ENCODE measurements at regions not wholly inside any gene's neighbourhood (a gene's known extent, or its start where the extent isn't known, plus 50 kb on each side); places are given as distances from the start of the nearest gene placed in this dataset.

DNA sequence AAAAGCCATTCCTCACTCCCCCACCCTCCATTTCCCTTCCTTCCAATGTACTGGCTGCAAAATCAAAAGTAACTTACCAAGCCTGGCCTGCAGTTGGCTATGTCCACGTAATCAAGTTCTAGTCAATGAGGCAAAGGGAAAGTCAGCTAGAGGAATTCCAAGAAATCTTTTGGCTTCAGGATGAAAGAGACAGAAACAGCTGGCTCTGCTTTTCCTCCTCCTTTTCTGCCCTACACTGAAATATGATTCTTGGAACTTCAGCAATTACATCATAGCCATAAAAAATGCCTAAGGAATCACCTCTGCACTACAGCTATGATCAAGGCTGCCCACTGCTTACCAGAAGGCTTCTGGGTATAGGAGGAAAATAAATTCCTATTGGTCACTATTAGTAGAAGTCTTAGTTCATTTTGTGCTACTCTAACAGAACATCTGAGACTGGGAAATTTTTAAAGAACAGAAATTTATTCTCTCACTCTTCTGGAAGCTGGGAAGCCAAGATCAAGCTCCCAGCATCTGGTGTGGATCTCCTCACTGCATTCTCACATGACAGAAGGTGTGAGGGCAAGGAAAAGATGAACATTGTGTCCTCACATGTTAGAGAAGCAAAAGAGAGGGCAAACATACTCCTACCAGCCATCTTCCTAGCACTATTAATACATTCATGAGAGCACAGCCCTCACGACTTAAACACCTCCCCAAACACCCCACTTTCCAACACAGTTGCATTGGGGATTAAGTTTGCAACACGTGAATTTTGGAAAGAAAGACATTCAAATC, 219.9 kb downstream of the TMX3 start:
- ATAC-seq (peak; percentile 47 to 68), DNase-seq (peak in 1 of 3 donors; percentile 9)

DNA sequence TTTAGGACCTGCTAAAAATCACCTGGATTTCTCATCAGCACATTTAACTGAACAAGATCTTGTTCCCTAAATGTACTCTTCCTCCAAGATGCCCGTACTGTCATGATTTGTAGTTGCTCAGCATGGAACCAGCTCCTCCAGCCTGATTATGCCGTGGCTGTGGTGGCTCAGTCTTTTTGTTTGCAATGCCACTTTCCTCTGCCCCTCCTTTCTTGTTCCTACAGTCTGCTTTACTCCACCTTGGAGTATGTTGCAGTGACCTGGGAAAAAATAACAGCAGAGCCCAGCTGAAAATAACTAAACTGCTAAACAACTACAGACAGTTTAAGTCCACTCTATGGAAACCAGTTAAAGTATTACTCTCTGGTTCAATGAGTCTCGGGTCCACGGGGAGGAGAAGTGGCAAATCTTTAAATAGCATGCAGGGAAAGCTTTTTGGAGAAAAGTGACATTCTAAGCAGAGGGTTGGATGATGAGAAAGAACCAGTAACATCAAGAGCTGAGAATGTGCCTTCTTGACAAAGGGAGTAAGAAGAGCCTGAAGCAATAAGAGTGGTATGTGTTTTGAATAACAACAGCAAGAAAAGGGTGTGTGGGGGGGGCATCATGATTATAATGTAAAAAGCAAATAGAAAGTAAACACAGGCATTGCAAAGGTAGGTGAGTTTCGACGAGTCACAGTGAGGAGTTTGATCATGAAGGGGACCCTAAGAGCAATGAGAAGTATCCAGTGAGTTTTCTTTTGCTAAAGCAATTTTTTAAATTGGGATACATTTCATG, 225.7 kb downstream of the TMX3 start:
- intact Hi-C loops (cut with DNase I): no loop called here
- no peak overlapping the region for H3K27ac ChIP-seq (ENCODE audit: low read length)
- DNase-seq: no peak
- H3K4me3 ChIP-seq (ENCODE audit: low read length): no peak overlapping the region
- WGBS: 49% methylated on average over 6 of the region's 6 CpGs
- no peaks in the 10 kb centered on the region for H3K4me1 ChIP-seq (ENCODE audit: control insufficient read depth, insufficient read depth, low read length)
- H3K9me3 ChIP-seq (ENCODE audit: control insufficient read depth, low read length): no peaks in the 10 kb centered on the region
- ATAC-seq: no peak
- H3K27me3 ChIP-seq (ENCODE audit: control insufficient read depth, insufficient read depth): no peaks in the 10 kb centered on the region

More for the DNA sequence above, 219.9 kb downstream of the TMX3 start:
- H3K4me3 ChIP-seq (ENCODE audit: low read length): no peak overlapping the region
- no peak overlapping the region for H3K27ac ChIP-seq (ENCODE audit: low read length)
- 45% methylated on average over 3 of the region's 3 CpGs for WGBS
- H3K9me3 ChIP-seq (ENCODE audit: control insufficient read depth, low read length): no peaks in the 10 kb centered on the region
- H3K27me3 ChIP-seq (ENCODE audit: control insufficient read depth, insufficient read depth): no peaks in the 10 kb centered on the region
- intact Hi-C loops (cut with DNase I): no loop called here
- no peaks in the 10 kb centered on the region for H3K4me1 ChIP-seq (ENCODE audit: control insufficient read depth, insufficient read depth, low read length)

DNA sequence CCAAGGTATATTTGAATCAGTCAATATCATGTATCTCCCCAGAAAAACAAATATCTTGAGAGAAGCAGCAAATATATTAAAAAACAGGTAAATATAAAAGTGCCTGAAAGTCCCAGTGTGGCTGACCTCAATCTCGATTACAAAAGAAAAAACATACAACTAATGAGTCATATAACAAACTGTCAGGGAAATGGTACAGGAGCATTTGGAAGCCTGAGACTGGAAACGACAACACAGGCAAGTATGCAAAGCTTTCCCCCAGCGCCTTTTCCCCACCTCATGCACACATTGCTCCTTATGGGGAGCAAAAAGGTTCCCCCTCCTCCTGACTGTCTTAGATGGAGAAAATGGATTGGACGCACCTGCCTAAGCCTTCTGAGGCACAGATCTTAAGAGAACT, 230.7 kb downstream of the TMX3 start:
- Histone ChIP-seq H3K27ac (ENCODE audit: low read length) (no peak overlapping the region), H3K4me3 (ENCODE audit: low read length) (no peak overlapping the region), H3K4me1 (ENCODE audit: control insufficient read depth, insufficient read depth, low read length) (no peaks in the 10 kb centered on the region), H3K27me3 (ENCODE audit: control insufficient read depth, insufficient read depth) (no peaks in the 10 kb centered on the region), H3K9me3 (ENCODE audit: control insufficient read depth, low read length) (no peaks in the 10 kb centered on the region)
- intact Hi-C loops (cut with DNase I): no loop called here
- DNase-seq (no peak), ATAC-seq (no peak)
- WGBS: 88% methylated on average over 4 of the region's 4 CpGs

DNA sequence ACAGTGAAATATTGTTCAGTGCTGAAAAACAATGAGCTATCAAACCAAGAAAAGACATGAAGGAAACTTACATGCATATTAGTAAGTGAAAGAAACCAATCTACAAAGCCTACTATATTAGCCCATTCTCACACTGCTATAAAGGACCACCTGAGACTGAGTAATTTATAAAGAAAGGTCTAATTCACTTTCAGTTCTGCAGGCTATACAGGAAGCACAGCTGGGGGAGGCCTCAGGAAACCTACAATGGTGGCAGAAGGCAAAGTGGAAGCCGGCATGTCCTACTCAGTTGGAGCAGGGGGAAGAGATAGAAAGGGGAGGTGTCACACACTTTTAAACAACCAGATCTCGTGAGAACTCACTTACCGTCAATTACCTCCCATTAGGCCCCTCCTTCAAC, 232.1 kb downstream of the TMX3 start:
- Histone ChIP-seq H3K4me1 (ENCODE audit: control insufficient read depth, insufficient read depth, low read length) (no peaks in the 10 kb centered on the region), H3K9me3 (ENCODE audit: control insufficient read depth, low read length) (no peaks in the 10 kb centered on the region), H3K27me3 (ENCODE audit: control insufficient read depth, insufficient read depth) (no peaks in the 10 kb centered on the region), H3K27ac (ENCODE audit: low read length) (no peak overlapping the region), H3K4me3 (ENCODE audit: low read length) (no peak overlapping the region)
- 86% methylated on average over 3 of the region's 3 CpGs for WGBS
- DNase-seq (no peak), ATAC-seq (no peak)
- intact Hi-C loops (cut with DNase I): no loop called here

DNA sequence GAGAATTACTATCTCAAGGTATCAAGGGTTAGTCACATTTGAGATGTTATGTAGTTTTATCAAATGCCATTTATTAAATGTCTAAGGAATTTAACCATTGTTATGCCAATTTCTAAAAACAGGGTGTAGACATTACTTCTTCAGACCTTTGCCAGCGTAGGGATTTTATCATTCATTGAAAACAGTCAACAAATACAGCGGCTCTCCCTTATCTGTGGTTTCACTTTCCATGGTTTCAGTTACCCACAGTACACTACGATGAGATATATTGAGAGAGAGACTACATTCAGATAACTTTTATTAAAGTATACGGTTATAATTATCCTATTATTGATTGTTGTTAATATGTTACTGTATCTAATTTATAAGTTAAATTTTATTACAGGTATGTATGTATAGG, 234.7 kb downstream of the TMX3 start:
- ATAC-seq: no peak
- Histone ChIP-seq H3K9me3 (ENCODE audit: control insufficient read depth, low read length) (no peaks in the 10 kb centered on the region), H3K4me1 (ENCODE audit: control insufficient read depth, insufficient read depth, low read length) (no peaks in the 10 kb centered on the region), H3K27me3 (ENCODE audit: control insufficient read depth, insufficient read depth) (no peaks in the 10 kb centered on the region), H3K4me3 (ENCODE audit: low read length) (no peak overlapping the region), H3K27ac (ENCODE audit: low read length) (no peak overlapping the region)
- 54% methylated on average over 4 of the region's 4 CpGs for WGBS
- no peak for DNase-seq
- intact Hi-C loops (cut with DNase I): no loop called here

DNA sequence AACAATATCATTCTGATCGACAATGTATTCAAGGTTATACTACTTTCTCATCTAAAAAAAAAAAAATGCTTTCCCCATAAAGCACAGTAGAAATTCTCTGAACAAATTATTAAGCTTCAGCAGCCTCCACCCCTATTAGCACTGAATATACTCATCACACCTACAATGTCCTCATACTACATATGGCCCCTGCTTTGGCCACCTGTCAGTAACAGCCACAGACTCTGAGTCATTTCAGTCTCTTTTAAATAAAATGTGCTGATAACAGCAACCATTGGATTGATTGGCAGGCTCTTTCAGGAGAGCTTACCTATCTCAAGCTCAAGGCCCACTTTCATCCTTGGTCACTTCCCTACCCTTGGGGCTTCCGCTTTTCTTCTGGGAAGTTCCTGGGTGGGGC, 236.7 kb downstream of the TMX3 start:
- no peak for ATAC-seq
- no peak overlapping the region for H3K4me3 ChIP-seq (ENCODE audit: low read length)
- H3K4me1 ChIP-seq (ENCODE audit: control insufficient read depth, insufficient read depth, low read length): no peaks in the 10 kb centered on the region
- no peak for DNase-seq
- intact Hi-C loops (cut with DNase I): no loop called here
- H3K27ac ChIP-seq (ENCODE audit: low read length): no peak overlapping the region
- 94% methylated on average over 2 of the region's 2 CpGs for WGBS
- H3K9me3 ChIP-seq (ENCODE audit: control insufficient read depth, low read length): no peaks in the 10 kb centered on the region
- no peaks in the 10 kb centered on the region for H3K27me3 ChIP-seq (ENCODE audit: control insufficient read depth, insufficient read depth)

DNA sequence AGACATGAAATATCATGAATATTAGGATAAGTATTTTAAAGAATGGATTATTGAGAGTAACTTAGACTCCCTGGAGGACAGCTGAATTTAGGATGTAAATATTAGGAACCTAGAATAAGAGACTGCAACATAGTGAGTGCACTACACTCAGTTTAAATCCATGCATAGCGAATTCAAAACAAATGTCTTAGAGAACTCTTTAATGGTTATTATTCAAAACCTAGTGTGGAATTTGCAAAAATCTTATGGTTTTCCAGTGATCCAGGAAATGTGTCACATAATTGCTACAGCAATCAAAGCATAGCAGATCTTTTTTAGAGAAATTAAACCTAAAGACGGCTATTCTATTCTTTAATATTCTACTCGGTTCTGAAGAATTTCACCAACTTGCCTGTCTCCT, 239.0 kb downstream of the TMX3 start:
- DNase-seq: no peak
- H3K27ac ChIP-seq (ENCODE audit: low read length): no peak overlapping the region
- H3K27me3 ChIP-seq (ENCODE audit: control insufficient read depth, insufficient read depth): no peaks in the 10 kb centered on the region
- H3K4me1 ChIP-seq (ENCODE audit: control insufficient read depth, insufficient read depth, low read length): no peaks in the 10 kb centered on the region
- 85% methylated on average over 3 of the region's 3 CpGs for whole genome bisulfite sequencing
- no peak for ATAC-seq
- intact Hi-C loops (cut with DNase I): no loop called here
- no peaks in the 10 kb centered on the region for H3K9me3 ChIP-seq (ENCODE audit: control insufficient read depth, low read length)
- H3K4me3 ChIP-seq (ENCODE audit: low read length): no peak overlapping the region

DNA sequence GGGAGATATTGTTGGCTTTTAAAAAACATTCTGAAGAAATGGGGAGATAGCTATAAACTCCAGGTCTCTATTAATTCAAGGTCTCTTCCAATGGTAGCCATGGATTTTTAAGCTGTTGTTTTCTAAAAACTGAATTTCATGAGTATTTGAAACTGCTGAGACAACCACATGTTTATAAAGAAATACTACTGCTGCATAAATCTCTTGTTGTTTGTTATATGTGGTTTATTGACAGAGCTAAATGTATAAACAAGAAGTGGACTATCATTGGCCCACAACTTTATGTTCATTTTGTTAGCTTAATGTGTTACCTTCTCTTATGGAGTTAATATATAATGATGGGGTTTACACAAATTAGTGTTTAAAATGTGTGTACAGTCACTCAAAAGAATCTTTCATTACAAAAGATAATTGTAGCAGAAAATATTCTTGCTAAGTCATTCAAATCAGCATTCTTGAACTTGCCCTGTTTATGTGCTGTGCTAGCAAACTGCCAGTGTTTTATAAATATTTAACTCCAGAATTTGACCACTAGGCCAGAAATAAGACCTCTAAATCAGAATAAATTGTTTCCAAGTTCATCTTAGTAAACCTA, 242.1 kb downstream of the TMX3 start:
- Histone ChIP-seq H3K4me1 (ENCODE audit: control insufficient read depth, insufficient read depth, low read length) (no peaks in the 10 kb centered on the region), H3K4me3 (ENCODE audit: low read length) (no peak overlapping the region), H3K27me3 (ENCODE audit: control insufficient read depth, insufficient read depth) (no peaks in the 10 kb centered on the region), H3K27ac (ENCODE audit: low read length) (no peak overlapping the region), H3K9me3 (ENCODE audit: control insufficient read depth, low read length) (no peaks in the 10 kb centered on the region)
- ATAC-seq (no peak), DNase-seq (no peak)
- intact Hi-C loops (cut with DNase I): no loop called here

DNA sequence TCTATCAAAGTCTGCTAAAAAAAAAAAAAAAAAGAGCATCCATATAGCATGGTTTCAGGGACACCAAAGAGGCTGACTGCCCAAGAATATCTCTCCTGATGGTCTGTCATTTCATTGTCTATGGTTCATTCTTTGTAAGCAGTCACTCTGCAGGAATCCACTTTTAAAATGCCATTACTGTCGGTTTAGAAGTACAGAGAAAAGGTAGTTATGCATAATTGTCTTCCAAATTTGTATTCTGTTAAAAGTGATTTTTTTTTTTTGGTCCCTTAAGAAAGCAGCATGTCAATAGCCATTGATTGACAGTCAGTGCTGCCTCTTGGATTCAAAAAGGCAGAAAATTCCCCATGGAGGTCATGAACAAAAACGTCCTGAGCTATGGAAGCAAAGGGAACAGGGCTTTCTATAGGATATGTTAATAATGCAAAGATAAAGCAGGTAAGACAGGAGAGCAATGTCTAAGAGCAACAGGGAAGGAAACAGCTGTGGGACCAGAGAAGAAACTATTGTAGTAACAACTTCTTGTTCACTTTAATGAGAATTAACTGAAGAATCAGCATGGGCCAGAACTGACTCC, 245.8 kb downstream of the TMX3 start:
- no peak overlapping the region for H3K27ac ChIP-seq (ENCODE audit: low read length)
- WGBS: 44% methylated on average over 2 of the region's 2 CpGs
- intact Hi-C loops (cut with DNase I): no loop called here

DNA sequence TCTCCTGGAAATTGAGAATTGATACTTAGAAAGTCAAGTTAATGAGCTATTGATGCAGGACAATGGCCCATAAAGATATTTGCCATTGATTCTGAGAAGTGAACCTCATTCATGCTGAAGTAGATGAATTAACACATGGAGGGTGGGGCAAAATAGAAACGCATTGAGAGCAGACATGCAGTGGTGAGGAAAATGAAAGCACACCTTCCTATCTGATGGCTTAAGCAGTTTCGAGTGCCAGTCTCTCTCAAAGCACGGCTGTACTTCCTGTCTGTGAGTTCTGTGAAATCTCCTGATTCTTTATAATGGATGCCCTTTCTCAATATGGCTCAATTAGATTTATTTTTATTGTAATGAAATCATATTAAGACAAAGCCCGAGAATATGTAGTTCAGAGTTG, 247.0 kb downstream of the TMX3 start:
- DNase-seq: no peak
- no peak overlapping the region for H3K4me3 ChIP-seq (ENCODE audit: low read length)
- no peaks in the 10 kb centered on the region for H3K27me3 ChIP-seq (ENCODE audit: control insufficient read depth, insufficient read depth)
- no peaks in the 10 kb centered on the region for H3K4me1 ChIP-seq (ENCODE audit: control insufficient read depth, insufficient read depth, low read length)
- H3K9me3 ChIP-seq (ENCODE audit: control insufficient read depth, low read length): no peaks in the 10 kb centered on the region
- 53% methylated on average over 4 of the region's 4 CpGs for whole genome bisulfite sequencing
- intact Hi-C loops (cut with DNase I): no loop called here
- no peak overlapping the region for H3K27ac ChIP-seq (ENCODE audit: low read length)
- ATAC-seq: no peak

More for the DNA sequence above, 245.8 kb downstream of the TMX3 start:
- ATAC-seq: no peak
- Histone ChIP-seq H3K27me3 (ENCODE audit: control insufficient read depth, insufficient read depth) (no peaks in the 10 kb centered on the region), H3K9me3 (ENCODE audit: control insufficient read depth, low read length) (no peaks in the 10 kb centered on the region), H3K4me1 (ENCODE audit: control insufficient read depth, insufficient read depth, low read length) (no peaks in the 10 kb centered on the region), H3K4me3 (ENCODE audit: low read length) (no peak overlapping the region)
- DNase-seq: no peak

DNA sequence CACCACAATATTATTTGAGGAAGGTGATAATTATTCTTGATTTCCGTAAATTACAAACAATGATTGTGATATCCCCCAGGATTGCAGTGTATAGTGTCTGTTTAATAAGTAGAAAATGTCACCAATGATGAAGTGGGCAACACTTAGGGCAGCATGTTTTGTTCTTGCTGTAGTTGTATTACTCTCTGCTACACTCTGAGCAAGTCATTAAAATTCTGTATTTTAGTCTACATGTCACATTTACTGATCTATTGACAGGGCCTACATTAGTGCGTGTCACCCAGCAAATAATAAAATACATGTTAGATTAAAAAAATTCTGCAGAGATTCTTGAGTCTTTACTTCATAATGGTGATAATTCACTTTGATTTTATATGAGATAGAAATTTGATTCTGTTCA, 247.6 kb downstream of the TMX3 start:
- WGBS: 97% methylated on average over 2 of the region's 2 CpGs
- intact Hi-C loops (cut with DNase I): no loop called here
- Histone ChIP-seq H3K9me3 (ENCODE audit: control insufficient read depth, low read length) (no peaks in the 10 kb centered on the region), H3K27me3 (ENCODE audit: control insufficient read depth, insufficient read depth) (no peaks in the 10 kb centered on the region), H3K4me1 (ENCODE audit: control insufficient read depth, insufficient read depth, low read length) (no peaks in the 10 kb centered on the region), H3K4me3 (ENCODE audit: low read length) (no peak overlapping the region), H3K27ac (ENCODE audit: low read length) (no peak overlapping the region)
- no peak for DNase-seq
- ATAC-seq: no peak
